Liver (tissue), 8 donors: ENCODE measurements at regions not wholly inside any gene's neighbourhood (a gene's known extent, or its start where the extent isn't known, plus 50 kb on each side); places are given as distances from the start of the nearest gene placed in this dataset.

Experiments used
- DNase-seq: peaks from one replicate; pipeline ENCODE4 v3.0.0-alpha.2; 2017; ENCODE audit warnings: low spot score
- H3K27ac ChIP-seq, 2 donors: one replicate each; pipeline ENCODE4 v1.7.0; 2013; ENCODE audit warnings: inconsistent platforms in 2 of 2, low read length in 2 of 2, control low read depth in 1 of 2, low read depth in 1 of 2, mild to moderate bottlenecking in 1 of 2
- H3K27me3 ChIP-seq, 4 donors: one replicate each; pipeline versions ENCODE4 v1.6.1 to v1.7.0; 2013; ENCODE audit warnings: low read length in 3 of 4, inconsistent platforms in 1 of 4, mild to moderate bottlenecking in 1 of 4, moderate library complexity in 1 of 4; ENCODE audit not compliant: control insufficient read depth in 4 of 4, insufficient read depth in 4 of 4
- H3K36me3 ChIP-seq, 4 donors: one replicate each; pipeline versions ENCODE4 v1.6.1 to v1.7.0; 2013; ENCODE audit warnings: low read length in 3 of 4, mild to moderate bottlenecking in 3 of 4, low read depth in 1 of 4, moderate library complexity in 1 of 4; ENCODE audit not compliant: control insufficient read depth in 4 of 4, insufficient read depth in 3 of 4
- H3K4me1 ChIP-seq, 4 donors: one replicate each; pipeline versions ENCODE4 v1.6.1 to v1.7.0; 2013; ENCODE audit warnings: low read length in 3 of 4, mild to moderate bottlenecking in 3 of 4, moderate library complexity in 1 of 4; ENCODE audit not compliant: control insufficient read depth in 4 of 4, insufficient read depth in 4 of 4
- H3K4me3 ChIP-seq, 3 donors: one replicate each; pipeline versions ENCODE4 v1.6.1 to v1.7.0; 2013; ENCODE audit warnings: low read length in 3 of 3, control low read depth in 1 of 3, low read depth in 1 of 3, mild to moderate bottlenecking in 1 of 3
- H3K9ac ChIP-seq, 2 donors: one replicate each; pipeline ENCODE4 v1.7.0; 2013; ENCODE audit warnings: low read length in 2 of 2, mild to moderate bottlenecking in 2 of 2, moderate library complexity in 2 of 2, control low read depth in 1 of 2, low read depth in 1 of 2
- H3K9me3 ChIP-seq, 4 donors: one replicate each; pipeline versions ENCODE4 v1.6.1 to v1.7.0; 2013; ENCODE audit warnings: low read length in 3 of 4; ENCODE audit not compliant: control insufficient read depth in 4 of 4
- ATF3 ChIP-seq: IDR thresholded peaks from 2 replicates; pipeline ENCODE4 v1.6.1; 2016; ENCODE audit warnings: antibody characterized with exemption
- CTCF ChIP-seq: fragments of 150-350 bp; IDR thresholded peaks from 2 replicates; pipeline ENCODE4 v1.5.1; 2017; ENCODE audit warnings: improper control_type of control experiment, low read depth, low read length; ENCODE audit not compliant: missing input control
- EGR1 ChIP-seq, 2 donors: IDR thresholded peaks; 2 replicates each; pipeline ENCODE4 v1.6.1; 2016 to 2018; ENCODE audit warnings: antibody characterized with exemption in 2 of 2, low read depth in 2 of 2
- FOXA1 ChIP-seq: IDR thresholded peaks from 2 replicates; pipeline ENCODE4 v1.6.1; 2016; ENCODE audit warnings: antibody characterized with exemption
- FOXA2 ChIP-seq: IDR thresholded peaks from 2 replicates; pipeline ENCODE4 v1.6.1; 2016; ENCODE audit warnings: antibody characterized with exemption
- GABPA ChIP-seq, 2 donors: IDR thresholded peaks in 1 of 2; conservative IDR thresholded peaks in 1 of 2; 2 replicates each; pipeline ENCODE4 v1.6.1; 2016; ENCODE audit warnings: antibody characterized with exemption in 2 of 2, mild to moderate bottlenecking in 1 of 2, moderate library complexity in 1 of 2
- HNF4A ChIP-seq, 2 donors: conservative IDR thresholded peaks; 2 replicates each; pipeline ENCODE4 v1.6.1; 2016; ENCODE audit warnings: antibody characterized with exemption in 2 of 2, mild to moderate bottlenecking in 2 of 2
- HNF4G ChIP-seq: IDR thresholded peaks from 2 replicates; pipeline ENCODE4 v1.6.1; 2016; ENCODE audit warnings: antibody characterized with exemption
- JUND ChIP-seq, 2 donors: IDR thresholded peaks; 2 replicates each; pipeline ENCODE4 v1.6.1; 2016; ENCODE audit warnings: antibody characterized with exemption in 2 of 2
- MAX ChIP-seq: IDR thresholded peaks from 2 replicates; pipeline ENCODE4 v1.6.1; 2016; ENCODE audit warnings: antibody characterized with exemption
- NR2F2 ChIP-seq: IDR thresholded peaks from 2 replicates; pipeline ENCODE4 v1.6.1; 2016; ENCODE audit warnings: antibody characterized with exemption
- RAD21 ChIP-seq, 2 donors: IDR thresholded peaks; 2 replicates each; pipeline ENCODE4 v1.6.1; 2016; ENCODE audit warnings: antibody characterized with exemption in 2 of 2, mild to moderate bottlenecking in 2 of 2
- REST ChIP-seq: IDR thresholded peaks from 2 replicates; pipeline ENCODE4 v1.6.1; 2016; ENCODE audit warnings: antibody characterized with exemption, mild to moderate bottlenecking
- RXRA ChIP-seq, 2 donors: IDR thresholded peaks; 2 replicates each; pipeline ENCODE4 v1.6.1; 2017 to 2018; ENCODE audit warnings: antibody characterized with exemption in 2 of 2, mild to moderate bottlenecking in 1 of 2
- SP1 ChIP-seq: IDR thresholded peaks from 2 replicates; pipeline ENCODE4 v1.6.1; 2018; ENCODE audit warnings: antibody characterized with exemption, mild to moderate bottlenecking
- TAF1 ChIP-seq: conservative IDR thresholded peaks from 2 replicates; pipeline ENCODE4 v1.6.1; 2016; ENCODE audit warnings: antibody characterized with exemption, mild to moderate bottlenecking
- YY1 ChIP-seq: IDR thresholded peaks from 2 replicates; pipeline ENCODE4 v1.6.1; 2016; ENCODE audit warnings: antibody characterized with exemption, mild to moderate bottlenecking
- ZBTB33 ChIP-seq: IDR thresholded peaks from 2 replicates; pipeline ENCODE4 v1.6.1; 2016; ENCODE audit warnings: antibody characterized with exemption
- WGBS: extraction: QIAGEN DNeasy Blood & Tissue Kit; methylation state at CpG from one replicate; pipeline ENCODE4 v1.1.7; 2013; 5-methylcytosine and 5-hydroxymethylcytosine counted together
- donor health status: healthy.
- donor health status: healthy.
- donor health status: healthy.
- donor health status: healthy.
- donor health status: healthy.

- Histone ChIP-seq H3K4me1 (no peaks in the 10 kb centered on the region), H3K4me3 (no peak overlapping the region), H3K9ac (no peak overlapping the region), H3K27ac (no peak overlapping the region), H3K36me3 (no peaks in the 10 kb centered on the region), H3K9me3 (no peaks in the 10 kb centered on the region), H3K27me3 (no peaks in the 10 kb centered on the region)
- DNase-seq, result no peak
- TF ChIP-seq NR2F2, result no peak
- no peak for TF ChIP-seq MAX
- TF ChIP-seq RAD21 (IDR thresholded peaks at IDR 0.05), result no peak
- TF ChIP-seq HNF4A (conservative IDR thresholded peaks at IDR 0.05), result no peak
- TF ChIP-seq ATF3, result no peak
- no peak for TF ChIP-seq TAF1
- TF ChIP-seq GABPA (IDR thresholded peaks at IDR 0.05 in 1 of 2, conservative IDR thresholded peaks at IDR 0.05 in 1 of 2), result no peak
- no peak for TF ChIP-seq REST
- TF ChIP-seq HNF4G, result no peak
- no peak for TF ChIP-seq JUND (IDR thresholded peaks at IDR 0.05)
- TF ChIP-seq ZBTB33, result no peak
- TF ChIP-seq FOXA2, result no peak
- TF ChIP-seq CTCF, result no peak
- TF ChIP-seq FOXA1, result no peak
- no peak for TF ChIP-seq YY1
- no peak for TF ChIP-seq SP1
- no peak for TF ChIP-seq RXRA (IDR thresholded peaks at IDR 0.05)
- no peak for TF ChIP-seq EGR1 (IDR thresholded peaks at IDR 0.05; ENCODE audit: low read depth in 2 of 2)
- 84% methylated on average over 3 of the region's 3 CpGs for WGBS
These were observed 766.6 kb downstream of the ADGRL2 start for GRCh38 chr1:82567348-82567747.

- H3K9ac ChIP-seq, result no peak overlapping the region
- no peak for DNase-seq
- no peaks in the 10 kb centered on the region for H3K4me1 ChIP-seq
- TF ChIP-seq MAX (no peak), CTCF (no peak), ATF3 (no peak), TAF1 (no peak), EGR1 (IDR thresholded peaks at IDR 0.05; ENCODE audit: low read depth in 2 of 2) (no peak), RAD21 (IDR thresholded peaks at IDR 0.05) (no peak), HNF4G (no peak), FOXA1 (no peak), FOXA2 (no peak)
- no peak overlapping the region for H3K27ac ChIP-seq
- no peaks in the 10 kb centered on the region for H3K36me3 ChIP-seq
- WGBS, result 76% methylated on average over 6 of the region's 6 CpGs
- H3K9me3 ChIP-seq, result no peaks in the 10 kb centered on the region
- H3K27me3 ChIP-seq, result no peaks in the 10 kb centered on the region
- H3K4me3 ChIP-seq, result no peak overlapping the region
These were observed 764.8 kb downstream of the ADGRL2 start for GRCh38 chr1:82565546-82565945.
